CD14-positive monocyte (primary cell): ENCODE measurements at regions not wholly inside any gene's neighbourhood (a gene's known extent, or its start where the extent isn't known, plus 50 kb on each side); places are given as distances from the start of the nearest gene placed in this dataset.
A peak's percentile ranks its signal among the peaks of the same experiment; 100 is the strongest.

Experiments used
- DNase-seq, 3 donors: peaks; one replicate each; pipeline ENCODE4 v3.0.0-alpha.2; 2011 to 2022
- H2AFZ ChIP-seq: 2 replicates; pipeline ENCODE4 v1.6.0; 2012; ENCODE audit warnings: mild to moderate bottlenecking, low read depth, low read length, inconsistent platforms; ENCODE audit not compliant: insufficient read depth, poor library complexity, severe bottlenecking
- H3K27ac ChIP-seq, 2 donors: 1 replicate in 1 of 2; 2 replicates in 1 of 2; pipeline ENCODE4 v1.5.1; 2012 to 2013; ENCODE audit warnings: low read length in 2 of 2, control low read depth in 1 of 2, inconsistent platforms in 1 of 2, low read depth in 1 of 2, mild to moderate bottlenecking in 1 of 2
- H3K27me3 ChIP-seq, 2 donors: one replicate each; pipeline versions ENCODE4 v1.6.0 to v1.6.1; 2011 to 2013; ENCODE audit warnings: low read length in 2 of 2; ENCODE audit not compliant: control insufficient read depth in 2 of 2, insufficient read depth in 2 of 2
- H3K36me3 ChIP-seq, 2 donors: replicated peaks in 1 of 2; 1 replicate in 1 of 2; 2 replicates in 1 of 2; pipeline versions ENCODE4 v1.5.1 to v1.6.1; 2012 to 2013; ENCODE audit warnings: low read length in 2 of 2, control low read depth in 1 of 2, inconsistent platforms in 1 of 2, mild to moderate bottlenecking in 1 of 2; ENCODE audit not compliant: insufficient read depth in 2 of 2, control insufficient read depth in 1 of 2
- H3K4me1 ChIP-seq, 2 donors: 1 replicate in 1 of 2; 2 replicates in 1 of 2; pipeline versions ENCODE4 v1.5.1 to v1.6.1; 2012 to 2013; ENCODE audit warnings: low read length in 2 of 2, control low read depth in 1 of 2, inconsistent platforms in 1 of 2, mild to moderate bottlenecking in 1 of 2, moderate library complexity in 1 of 2; ENCODE audit not compliant: insufficient read depth in 2 of 2, control insufficient read depth in 1 of 2
- H3K4me2 ChIP-seq: replicated peaks from 2 replicates; pipeline ENCODE3; 2012; ENCODE audit warnings: low read length, moderate library complexity, mild to moderate bottlenecking; ENCODE audit not compliant: poor library complexity, severe bottlenecking; ENCODE audit errors: extremely low read depth
- H3K4me3 ChIP-seq, 3 experiments: fragments of 200-600 bp in 1 of 3; sonication (generic) in 1 of 3; replicated peaks in 1 of 3; 1 replicate in 2 of 3; 2 replicates in 1 of 3; pipeline ENCODE4 v1.5.1; 2011 to 2013; ENCODE audit warnings: low read length in 3 of 3, mild to moderate bottlenecking in 3 of 3, control low read depth in 2 of 3, low read depth in 2 of 3, inconsistent platforms in 1 of 3, moderate library complexity in 1 of 3
- H3K79me2 ChIP-seq: 2 replicates; pipeline ENCODE4 v1.6.0; 2012; ENCODE audit warnings: mild to moderate bottlenecking, control low read depth, inconsistent platforms, low read length, moderate library complexity; ENCODE audit not compliant: insufficient read depth
- H3K9ac ChIP-seq: 2 replicates; pipeline ENCODE4 v1.6.0; 2017; ENCODE audit warnings: low read length, mild to moderate bottlenecking; ENCODE audit not compliant: insufficient read depth, poor library complexity, severe bottlenecking
- H3K9me3 ChIP-seq, 2 donors: replicated peaks in 1 of 2; 1 replicate in 1 of 2; 2 replicates in 1 of 2; pipeline versions ENCODE4 v1.5.1 to v1.6.1; 2012 to 2013; ENCODE audit warnings: low read length in 2 of 2, control low read depth in 1 of 2; ENCODE audit not compliant: control insufficient read depth in 1 of 2, insufficient read depth in 1 of 2
- H4K20me1 ChIP-seq: 2 replicates; pipeline ENCODE4 v1.6.0; 2012; ENCODE audit warnings: mild to moderate bottlenecking, low read length, control low read depth, moderate library complexity; ENCODE audit not compliant: insufficient read depth
- H3K27ac Mint-ChIP-seq, 7 donors: one replicate each; pipeline ENCODE4 v1.8.0; 2020; ENCODE audit warnings: mild to moderate bottlenecking in 7 of 7, mixed read lengths in 7 of 7, moderate library complexity in 6 of 7, inconsistent platforms in 2 of 7
- H3K27me3 Mint-ChIP-seq, 3 donors: one replicate each; pipeline ENCODE4 v1.8.0; 2021 to 2022; ENCODE audit warnings: low read depth in 3 of 3, mild to moderate bottlenecking in 3 of 3, mixed read lengths in 3 of 3, moderate library complexity in 3 of 3, inconsistent platforms in 1 of 3
- H3K36me3 Mint-ChIP-seq, 2 donors: one replicate each; pipeline ENCODE4 v1.8.0; 2020; ENCODE audit warnings: mixed read lengths in 2 of 2, inconsistent platforms in 1 of 2, mild to moderate bottlenecking in 1 of 2
- H3K4me1 Mint-ChIP-seq: one replicate; pipeline ENCODE4 v1.8.0; 2020; ENCODE audit warnings: mild to moderate bottlenecking, mixed read lengths
- H3K4me3 Mint-ChIP-seq, 2 donors: one replicate each; pipeline ENCODE4 v1.8.0; 2020; ENCODE audit warnings: mild to moderate bottlenecking in 2 of 2, mixed read lengths in 2 of 2, moderate library complexity in 1 of 2
- H3K9me3 Mint-ChIP-seq, 7 donors: one replicate each; pipeline ENCODE4 v1.8.0; 2020 to 2022; ENCODE audit warnings: mixed read lengths in 7 of 7, mild to moderate bottlenecking in 6 of 7, moderate library complexity in 6 of 7, inconsistent platforms in 2 of 7
- CTCF ChIP-seq: fragments of 200-600 bp; IDR thresholded peaks from one replicate; pipeline ENCODE4 v1.8.0; 2022; ENCODE audit warnings: antibody characterized with exemption, mild to moderate bottlenecking
- WGBS: methylation state at CpG from one replicate; pipeline ENCODE4 v1.1.5; 2013; ENCODE audit warnings: missing lambda C conversion rate; ENCODE audit not compliant: insufficient coverage; 5-methylcytosine and 5-hydroxymethylcytosine counted together
- intact Hi-C, 2 donors: fragments of 100-400 bp; cut with micrococcal nuclease; formaldehyde crosslinking; loops; one replicate each; pipeline versions ENCODE4 v1.15.0 to v1.15.1; 2023

- Histone ChIP-seq H3K4me1 (no peaks in the 10 kb centered on the region), H3K27ac (no peak overlapping the region), H3K4me2 (no peak overlapping the region), H4K20me1 (no peaks in the 10 kb centered on the region), H3K36me3 (no peaks in the 10 kb centered on the region), H3K4me3 (no peak overlapping the region), H3K79me2 (no peaks in the 10 kb centered on the region), H3K9ac (no peak overlapping the region), H3K9me3 (no peaks in the 10 kb centered on the region), H2AFZ (no peak overlapping the region), H3K27me3 (peaks cover 2 to 8% of the 10 kb centered on the region in 2 donors)
- H3K4me3 Mint-ChIP-seq, result no peak overlapping the region
- H3K9me3 Mint-ChIP-seq, result peaks cover 0 to 5% (median 2%) of the 10 kb centered on the region in 7 donors
- no peaks in the 10 kb centered on the region for H3K36me3 Mint-ChIP-seq
- H3K27ac Mint-ChIP-seq, result no peak overlapping the region
- WGBS, result 56% methylated on average over 1 of the region's 4 CpGs
- H3K27me3 Mint-ChIP-seq, result peaks cover 6 to 13% (median 11%) of the 10 kb centered on the region in 3 donors
- no peak for TF ChIP-seq CTCF
- no peaks in the 10 kb centered on the region for H3K4me1 Mint-ChIP-seq
- intact Hi-C loops, result no loop called here
- no peak for DNase-seq
These were observed 112.3 kb upstream of the ATP5MC3 start for GRCh38 chr2:175293776-175294175.

DNA sequence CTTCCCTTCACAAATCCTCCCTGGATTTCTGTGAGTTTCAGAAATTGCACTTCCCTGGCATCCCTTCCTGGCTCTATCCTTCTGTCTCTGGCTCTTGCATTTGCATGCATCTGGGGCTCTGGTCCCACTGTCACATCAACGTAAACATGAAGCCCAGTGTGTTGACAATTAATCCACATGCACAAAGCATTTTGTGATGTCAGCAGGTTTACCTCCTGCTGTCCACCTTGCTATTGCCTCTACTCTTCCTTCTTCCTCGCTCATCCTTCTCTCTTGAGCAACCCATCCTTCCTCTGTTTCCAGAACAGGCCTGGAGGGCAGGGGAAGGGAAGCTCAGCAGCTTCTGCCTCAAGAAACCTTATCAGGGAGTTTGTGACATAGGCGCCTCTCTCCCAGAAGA, 111.7 kb upstream of the ATP5MC3 start:
- intact Hi-C loops, result no loop called here

More for the DNA sequence above, 111.7 kb upstream of the ATP5MC3 start:
- Histone ChIP-seq H3K79me2 (no peaks in the 10 kb centered on the region), H2AFZ (no peak overlapping the region), H3K4me2 (no peak overlapping the region), H4K20me1 (no peaks in the 10 kb centered on the region), H3K27me3 (peaks cover 5 to 8% of the 10 kb centered on the region in 2 donors), H3K9ac (no peak overlapping the region), H3K4me1 (no peaks in the 10 kb centered on the region), H3K9me3 (no peaks in the 10 kb centered on the region), H3K4me3 (no peak overlapping the region), H3K36me3 (no peaks in the 10 kb centered on the region), H3K27ac (no peak overlapping the region)
- DNase-seq, result no peak
- 100% methylated on average over 1 of the region's 3 CpGs for WGBS
- no peak overlapping the region for H3K4me3 Mint-ChIP-seq
- H3K27ac Mint-ChIP-seq, result peak overlapping the region in 1 of 7 donors; percentile 24
- no peaks in the 10 kb centered on the region for H3K36me3 Mint-ChIP-seq
- TF ChIP-seq CTCF, result no peak
- peaks cover 8 to 17% (median 15%) of the 10 kb centered on the region in 3 donors for H3K27me3 Mint-ChIP-seq
- H3K4me1 Mint-ChIP-seq, result no peaks in the 10 kb centered on the region
- H3K9me3 Mint-ChIP-seq, result peaks cover 0 to 5% (median 2%) of the 10 kb centered on the region in 7 donors
